GM10266 (cell line): ENCODE measurements at regions not wholly inside any gene's neighbourhood (a gene's known extent, or its start where the extent isn't known, plus 50 kb on each side); places are given as distances from the start of the nearest gene placed in this dataset.

Source experiments
- DNase-seq: peaks from one replicate; pipeline ENCODE4 v3.0.0; 2012; ENCODE audit errors: extremely low spot score
- CTCF ChIP-seq: IDR thresholded peaks from 2 replicates; pipeline ENCODE4 v1.5.1; 2012; ENCODE audit warnings: mild to moderate bottlenecking, low read depth; ENCODE audit not compliant: control insufficient read depth, insufficient read depth; ENCODE audit errors: missing control alignments

DNA sequence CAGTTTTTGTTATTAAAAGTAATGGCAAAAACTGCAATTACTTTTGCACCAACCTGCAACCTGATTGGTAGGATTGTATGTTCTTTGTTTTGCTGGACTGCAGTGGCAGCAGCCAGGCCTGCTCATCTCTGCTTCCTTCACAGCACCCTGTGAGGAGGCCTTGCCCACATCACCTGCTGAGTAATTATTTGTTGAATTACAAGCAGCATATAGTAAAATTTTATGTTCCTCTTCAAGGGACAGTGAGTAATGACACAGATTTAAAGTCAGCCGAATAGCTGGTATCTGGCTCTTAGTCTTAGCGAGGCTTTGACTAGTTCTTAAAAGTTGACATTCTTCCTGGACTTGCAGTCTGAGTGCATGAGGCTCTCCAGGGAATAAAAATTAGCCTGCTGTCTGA lies 435.1 kb downstream of the PRDM2 start:
- DNase-seq, result no peak
- no peak for TF ChIP-seq CTCF

- no peak for DNase-seq
Observed at GRCh38 chr1:14136152-14136763, 436.3 kb downstream of the PRDM2 start.

GRCh38 chr1:14136881-14137280 lies 436.9 kb downstream of the PRDM2 start:
- no peak for TF ChIP-seq CTCF
- no peak for DNase-seq

More at GRCh38 chr1:14136152-14136763, 436.3 kb downstream of the PRDM2 start:
- TF ChIP-seq CTCF, result no peak

DNA sequence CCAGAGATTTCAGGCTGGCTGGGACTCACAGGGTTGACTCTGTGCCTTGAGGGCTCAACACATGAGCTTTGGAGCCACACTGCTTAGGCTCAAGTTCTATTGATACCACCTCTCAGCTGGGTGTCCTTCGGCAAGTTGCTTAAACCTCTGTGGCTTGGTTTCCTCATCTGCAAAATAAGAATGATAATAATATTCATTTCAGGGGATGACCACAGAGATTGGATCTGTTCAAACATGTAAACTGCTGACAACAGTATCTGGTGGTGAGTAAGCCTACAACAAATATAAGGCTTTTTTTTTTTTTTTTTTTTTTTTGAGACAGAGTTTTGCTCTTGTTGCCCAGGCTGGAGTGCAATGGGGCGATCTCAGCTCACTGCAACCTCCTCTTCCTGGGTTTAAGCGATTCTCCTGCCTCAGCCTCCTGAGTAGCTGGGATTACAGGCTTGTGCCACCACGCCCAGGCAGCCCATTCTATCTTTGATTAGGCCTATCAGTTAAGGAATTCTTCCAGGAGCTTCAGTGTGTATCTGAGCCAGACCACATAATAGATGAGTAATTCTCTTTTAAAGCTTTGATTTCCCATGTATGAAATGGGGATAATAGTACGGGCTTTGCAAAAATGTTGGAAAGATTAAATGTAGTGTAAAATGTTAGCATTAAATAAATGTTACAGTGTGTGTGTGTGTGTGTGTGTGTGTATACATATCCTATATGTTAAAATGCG lies 437.6 kb downstream of the PRDM2 start:
- DNase-seq, result no peak
- TF ChIP-seq CTCF, result no peak

DNA sequence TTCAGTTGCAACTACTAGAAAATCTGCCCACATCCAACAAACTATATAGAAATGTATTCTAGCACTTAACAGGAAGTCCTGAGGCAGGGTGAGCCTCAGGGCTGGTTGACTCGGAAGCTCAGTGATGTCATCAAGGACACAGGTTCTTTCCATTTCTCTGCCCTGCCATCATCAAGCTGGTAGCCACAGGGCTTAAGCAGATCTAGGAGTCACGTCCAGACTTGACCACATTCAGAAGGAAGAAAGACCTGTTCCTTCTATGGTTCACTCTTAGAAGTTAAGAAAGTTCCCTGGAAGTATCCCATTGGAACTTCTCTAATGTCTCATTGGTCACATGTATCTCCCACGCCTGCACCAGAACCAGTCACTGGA lies 438.1 kb downstream of the PRDM2 start:
- DNase-seq, result no peak
- no peak for TF ChIP-seq CTCF

DNA sequence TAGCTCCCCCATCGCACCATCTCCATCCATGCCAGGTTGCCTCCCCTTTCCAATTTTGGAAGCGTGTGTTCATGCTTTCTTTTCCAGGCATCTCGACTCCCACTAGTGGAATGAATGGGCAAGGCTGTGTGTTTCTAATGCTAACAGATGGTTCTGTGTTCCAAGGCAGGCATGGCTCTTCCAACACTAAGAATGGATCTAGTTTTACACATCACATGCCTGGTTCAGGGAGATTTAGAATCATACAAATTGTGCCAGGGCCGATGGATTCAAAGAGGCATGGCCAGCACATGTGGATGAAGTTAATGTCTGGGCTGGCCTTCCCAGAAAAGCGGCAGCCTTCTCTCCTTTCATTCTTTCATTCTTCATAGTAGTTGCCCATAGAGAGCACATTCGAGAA lies 438.7 kb downstream of the PRDM2 start:
- no peak for TF ChIP-seq CTCF
- DNase-seq, result no peak

- no peak for DNase-seq
- no peak for TF ChIP-seq CTCF
Observed at GRCh38 chr1:14140831-14141401, 440.9 kb downstream of the PRDM2 start.
